SIG-M5 treated with dmso at 0.1 percent for 504 hours (cell line): ENCODE measurements at regions not wholly inside any gene's neighbourhood (a gene's known extent, or its start where the extent isn't known, plus 50 kb on each side); places are given as distances from the start of the nearest gene placed in this dataset.
"Not testable (repeated sequence)": the region's sequence is repeated elsewhere in the genome, so short reads cannot be mapped to it uniquely, and the experiment has no call there.

Experiments
- DNase-seq: peaks from one replicate; lab custom pipeline; 2025; ENCODE audit not compliant: unreplicated experiment; lab: John Stamatoyannopoulos, UW

- DNase-seq: no peak
These were observed 1721.1 kb downstream of the GRIK2 start for GRCh38 chr6:103114582-103114981.

- no peak for DNase-seq
These were observed 1719.9 kb downstream of the GRIK2 start for GRCh38 chr6:103113416-103113815.

GRCh38 chr6:103107985-103108384 is 1714.5 kb downstream of the GRIK2 start:
- no peak for DNase-seq

- DNase-seq: no peak
These were observed 1712.2 kb downstream of the GRIK2 start for GRCh38 chr6:103105686-103106085.

- no peak for DNase-seq
These were observed 1707.8 kb downstream of the GRIK2 start for GRCh38 chr6:103101267-103101666.

GRCh38 chr6:103092414-103092813 is 1698.9 kb downstream of the GRIK2 start:
- not testable (repeated sequence) for DNase-seq

GRCh38 chr6:103085801-103086200 is 1692.3 kb downstream of the GRIK2 start:
- DNase-seq: no peak

- no peak for DNase-seq
These were observed 1688.5 kb downstream of the GRIK2 start for GRCh38 chr6:103081876-103082630.

GRCh38 chr6:103081126-103081525 is 1687.6 kb downstream of the GRIK2 start:
- no peak for DNase-seq

- DNase-seq: no peak
These were observed 1687.0 kb downstream of the GRIK2 start for GRCh38 chr6:103080497-103080896.

GRCh38 chr6:103079867-103080266 is 1686.4 kb downstream of the GRIK2 start:
- peak; percentile 7 for DNase-seq

GRCh38 chr6:103062136-103062535 is 1668.6 kb downstream of the GRIK2 start:
- DNase-seq: no peak

- no peak for DNase-seq
These were observed 1654.1 kb downstream of the GRIK2 start for GRCh38 chr6:103047567-103047966.

- DNase-seq: no peak
These were observed 1648.8 kb downstream of the GRIK2 start for GRCh38 chr6:103042336-103042735.

- no peak for DNase-seq
These were observed 1643.3 kb downstream of the GRIK2 start for GRCh38 chr6:103036846-103037245.

- DNase-seq: no peak
These were observed 1633.9 kb downstream of the GRIK2 start for GRCh38 chr6:103027271-103027931.

- no peak for DNase-seq
These were observed 1624.9 kb downstream of the GRIK2 start for GRCh38 chr6:103018426-103018825.

- DNase-seq: no peak
These were observed 1624.4 kb downstream of the GRIK2 start for GRCh38 chr6:103017878-103018277.

- DNase-seq: peak; percentile 78
These were observed 1618.1 kb downstream of the GRIK2 start for GRCh38 chr6:103011605-103012004.

- DNase-seq: no peak
These were observed 1608.8 kb downstream of the GRIK2 start for GRCh38 chr6:103002282-103002681.

GRCh38 chr6:103001724-103002123 is 1608.2 kb downstream of the GRIK2 start:
- DNase-seq: no peak

GRCh38 chr6:103000688-103001087 is 1607.2 kb downstream of the GRIK2 start:
- no peak for DNase-seq

- no peak for DNase-seq
These were observed 1602.0 kb downstream of the GRIK2 start for GRCh38 chr6:102995491-102995890.
